ENCODE measurements at regions not wholly inside any gene's neighbourhood (a gene's known extent, or its start where the extent isn't known, plus 50 kb on each side); places are given as distances from the start of the nearest gene placed in this dataset.

GRCh38 chr1:199170711-199171110 lies 531.9 kb downstream of the PTPRC start:
- intact Hi-C loops (cut with DNase I): no loop called here
- FAIRE-seq: no peak
- H3K4me3 ChIP-seq (ENCODE audit: low read length in 3 of 3): no peak overlapping the region

GRCh38 chr1:199172171-199173124 lies 533.6 kb downstream of the PTPRC start:
- DNase-seq (no peak), FAIRE-seq (no peak)
- no peak overlapping the region for H3K27ac ChIP-seq (ENCODE audit: low read depth in 2 of 2, low read length in 2 of 2)

More at GRCh38 chr1:199170711-199171110, 531.9 kb downstream of the PTPRC start:
- no peaks in the 10 kb centered on the region for H3K27me3 ChIP-seq (ENCODE audit: control insufficient read depth, insufficient read depth, low read length)
- no peak overlapping the region for H3K9ac ChIP-seq (ENCODE audit: low read length in 3 of 3)
- H3K36me3 ChIP-seq (ENCODE audit: control insufficient read depth in 2 of 3, insufficient read depth in 3 of 3, low read length in 3 of 3): no peaks in the 10 kb centered on the region
- no peak overlapping the region for H3K27ac ChIP-seq (ENCODE audit: low read depth in 2 of 2, low read length in 2 of 2)
- H3K4me1 ChIP-seq (ENCODE audit: control insufficient read depth in 2 of 3, insufficient read depth in 2 of 3, low read depth in 1 of 3, low read length in 3 of 3): no peaks in the 10 kb centered on the region
- TF ChIP-seq CTCF (IDR thresholded peaks at IDR 0.05; ENCODE audit: borderline replicate concordance, extremely low read depth, insufficient read depth): no peak
- no peaks in the 10 kb centered on the region for H3K9me3 ChIP-seq (ENCODE audit: control insufficient read depth in 2 of 3, insufficient read depth in 1 of 3, low read length in 3 of 3)
- no peak for DNase-seq

GRCh38 chr1:199173356-199173755 lies 534.5 kb downstream of the PTPRC start:
- FAIRE-seq: no peak
- DNase-seq: no peak
- Histone ChIP-seq H3K9me3 (ENCODE audit: control insufficient read depth in 2 of 3, insufficient read depth in 1 of 3, low read length in 3 of 3) (no peaks in the 10 kb centered on the region), H3K36me3 (ENCODE audit: control insufficient read depth in 2 of 3, insufficient read depth in 3 of 3, low read length in 3 of 3) (no peaks in the 10 kb centered on the region), H3K4me1 (ENCODE audit: control insufficient read depth in 2 of 3, insufficient read depth in 2 of 3, low read depth in 1 of 3, low read length in 3 of 3) (no peaks in the 10 kb centered on the region), H3K4me3 (ENCODE audit: low read length in 3 of 3) (no peak overlapping the region), H3K27ac (ENCODE audit: low read depth in 2 of 2, low read length in 2 of 2) (no peak overlapping the region), H3K9ac (ENCODE audit: low read length in 3 of 3) (no peak overlapping the region), H3K27me3 (ENCODE audit: control insufficient read depth, insufficient read depth, low read length) (no peaks in the 10 kb centered on the region)
- intact Hi-C loops (cut with DNase I): no loop called here
- TF ChIP-seq CTCF (IDR thresholded peaks at IDR 0.05; ENCODE audit: borderline replicate concordance, extremely low read depth, insufficient read depth): no peak

More at GRCh38 chr1:199172171-199173124, 533.6 kb downstream of the PTPRC start:
- H3K9me3 ChIP-seq (ENCODE audit: control insufficient read depth in 2 of 3, insufficient read depth in 1 of 3, low read length in 3 of 3): no peaks in the 10 kb centered on the region
- no peaks in the 10 kb centered on the region for H3K36me3 ChIP-seq (ENCODE audit: control insufficient read depth in 2 of 3, insufficient read depth in 3 of 3, low read length in 3 of 3)
- no peak overlapping the region for H3K9ac ChIP-seq (ENCODE audit: low read length in 3 of 3)
- no peak overlapping the region for H3K4me3 ChIP-seq (ENCODE audit: low read length in 3 of 3)
- no peaks in the 10 kb centered on the region for H3K27me3 ChIP-seq (ENCODE audit: control insufficient read depth, insufficient read depth, low read length)
- no peaks in the 10 kb centered on the region for H3K4me1 ChIP-seq (ENCODE audit: control insufficient read depth in 2 of 3, insufficient read depth in 2 of 3, low read depth in 1 of 3, low read length in 3 of 3)
- intact Hi-C loops (cut with DNase I): no loop called here
- TF ChIP-seq CTCF (IDR thresholded peaks at IDR 0.05; ENCODE audit: borderline replicate concordance, extremely low read depth, insufficient read depth): no peak

Data from kidney (tissue), 13 donors.